H9 (cell line): ENCODE measurements at regions not wholly inside any gene's neighbourhood (a gene's known extent, or its start where the extent isn't known, plus 50 kb on each side); places are given as distances from the start of the nearest gene placed in this dataset.

Source experiments
- DNase-seq: peaks from one replicate; pipeline ENCODE4 v3.0.0-alpha.2; 2017
- H2AFZ ChIP-seq: one replicate; pipeline ENCODE4 v1.6.1; 2013; ENCODE audit warnings: mild to moderate bottlenecking, low read length, control low read depth, moderate library complexity
- H2AK5ac ChIP-seq: 2 replicates; pipeline ENCODE4 v1.6.1; 2013; ENCODE audit warnings: low read length, control low read depth, mixed read lengths; ENCODE audit not compliant: insufficient read length
- H2BK120ac ChIP-seq: one replicate; pipeline ENCODE4 v1.6.1; 2013; ENCODE audit warnings: low read depth, mild to moderate bottlenecking, low read length, control low read depth, inconsistent platforms; ENCODE audit not compliant: poor library complexity, severe bottlenecking
- H2BK12ac ChIP-seq: 2 replicates; pipeline ENCODE4 v1.6.1; 2013; ENCODE audit warnings: low read length, control low read depth, mixed read lengths, low read depth; ENCODE audit not compliant: insufficient read length
- H2BK15ac ChIP-seq: 2 replicates; pipeline ENCODE4 v1.6.1; 2013; ENCODE audit warnings: low read depth, low read length, control low read depth
- H2BK20ac ChIP-seq: one replicate; pipeline ENCODE4 v1.6.1; 2013; ENCODE audit warnings: low read depth, mild to moderate bottlenecking, low read length, control low read depth, inconsistent platforms; ENCODE audit not compliant: poor library complexity, severe bottlenecking
- H2BK5ac ChIP-seq: 2 replicates; pipeline ENCODE4 v1.6.1; 2013; ENCODE audit warnings: low read length, control low read depth, mixed read lengths; ENCODE audit not compliant: insufficient read length
- H3K14ac ChIP-seq: 2 replicates; pipeline ENCODE4 v1.6.1; 2013; ENCODE audit warnings: low read length, control low read depth; ENCODE audit not compliant: insufficient read depth
- H3K18ac ChIP-seq: 2 replicates; pipeline ENCODE4 v1.6.1; 2013; ENCODE audit warnings: low read depth, mild to moderate bottlenecking, mixed read lengths, low read length, control low read depth; ENCODE audit not compliant: insufficient read length
- H3K23ac ChIP-seq: 2 replicates; pipeline ENCODE4 v1.6.1; 2013; ENCODE audit warnings: low read length, control low read depth, mixed read lengths, low read depth; ENCODE audit not compliant: insufficient read length
- H3K23me2 ChIP-seq: 2 replicates; pipeline ENCODE4 v1.6.1; 2013; ENCODE audit warnings: low read depth, mild to moderate bottlenecking, mixed read lengths, low read length, control low read depth; ENCODE audit not compliant: insufficient read length, poor library complexity, severe bottlenecking
- H3K27ac ChIP-seq: 2 replicates; pipeline ENCODE4 v1.5.1; 2013; ENCODE audit warnings: low read length, control low read depth, mixed read lengths, low read depth; ENCODE audit not compliant: insufficient read length
- H3K27me3 ChIP-seq: 2 replicates; pipeline ENCODE4 v1.6.1; 2013; ENCODE audit warnings: low read length, control low read depth, inconsistent platforms; ENCODE audit not compliant: insufficient read depth
- H3K4ac ChIP-seq: 2 replicates; pipeline ENCODE4 v1.6.1; 2013; ENCODE audit warnings: low read depth, mild to moderate bottlenecking, control low read depth, inconsistent platforms, low read length, moderate library complexity
- H3K4me1 ChIP-seq: 2 replicates; pipeline ENCODE4 v1.6.1; 2013; ENCODE audit warnings: low read length, control low read depth, inconsistent platforms; ENCODE audit not compliant: insufficient read depth
- H3K4me2 ChIP-seq: 2 replicates; pipeline ENCODE4 v1.6.1; 2013; ENCODE audit warnings: low read length, control low read depth, mixed read lengths; ENCODE audit not compliant: insufficient read length, insufficient read depth
- H3K56ac ChIP-seq: 2 replicates; pipeline ENCODE4 v1.6.1; 2013; ENCODE audit warnings: low read depth, mild to moderate bottlenecking, mixed read lengths, low read length, control low read depth; ENCODE audit not compliant: insufficient read length
- H3K79me1 ChIP-seq: 2 replicates; pipeline ENCODE4 v1.6.1; 2013; ENCODE audit warnings: low read depth, mild to moderate bottlenecking, moderate library complexity, low read length, control low read depth, inconsistent platforms; ENCODE audit not compliant: insufficient read depth, poor library complexity, severe bottlenecking
- H3K79me2 ChIP-seq: 2 replicates; pipeline ENCODE4 v1.6.1; 2013; ENCODE audit warnings: low read length, control low read depth, inconsistent platforms; ENCODE audit not compliant: insufficient read depth
- H3K9ac ChIP-seq: 2 replicates; pipeline ENCODE4 v1.6.1; 2013; ENCODE audit warnings: low read length, control low read depth, mixed read lengths; ENCODE audit not compliant: insufficient read length; ENCODE audit errors: extremely low read depth
- H3K9me3 ChIP-seq: one replicate; pipeline ENCODE4 v1.6.1; 2013; ENCODE audit warnings: low read depth, low read length, inconsistent platforms; ENCODE audit not compliant: control insufficient read depth
- H3T11ph ChIP-seq: one replicate; pipeline ENCODE4 v1.6.1; 2013; ENCODE audit warnings: mild to moderate bottlenecking, low read length, control low read depth, inconsistent platforms
- H4K20me1 ChIP-seq: one replicate; pipeline ENCODE4 v1.6.1; 2013; ENCODE audit not compliant: control insufficient read depth, insufficient read length, insufficient read depth
- H4K5ac ChIP-seq: 2 replicates; pipeline ENCODE4 v1.6.1; 2013; ENCODE audit warnings: low read depth, mild to moderate bottlenecking, mixed read lengths, low read length, control low read depth; ENCODE audit not compliant: insufficient read length
- H4K8ac ChIP-seq: replicated peaks from 2 replicates; pipeline ENCODE4 v1.6.1; 2013; ENCODE audit warnings: low read length, control low read depth, mixed read lengths, low read depth; ENCODE audit not compliant: insufficient read length
- H4K91ac ChIP-seq: 2 replicates; pipeline ENCODE4 v1.6.1; 2013; ENCODE audit warnings: low read depth, mild to moderate bottlenecking, moderate library complexity, mixed read lengths, low read length, control low read depth; ENCODE audit not compliant: insufficient read length
- H3K27ac Mint-ChIP-seq, 3 experiments: 2 replicates in 2 of 3; 3 replicates in 1 of 3; pipeline ENCODE4 v1.8.0; 2020 to 2021; ENCODE audit warnings: mixed read lengths in 3 of 3, mild to moderate bottlenecking in 1 of 3, moderate library complexity in 1 of 3
- H3K27me3 Mint-ChIP-seq: 2 replicates; pipeline ENCODE4 v1.8.0; 2021; ENCODE audit warnings: low read depth, mild to moderate bottlenecking, moderate library complexity, mixed read lengths
- H3K36me3 Mint-ChIP-seq, 3 experiments: 2 replicates in 2 of 3; 3 replicates in 1 of 3; pipeline ENCODE4 v1.8.0; 2020 to 2021; ENCODE audit warnings: low read depth in 3 of 3, mixed read lengths in 3 of 3; ENCODE audit not compliant: insufficient read depth in 1 of 3
- H3K4me1 Mint-ChIP-seq, 2 experiments: 2 replicates each; pipeline ENCODE4 v1.8.0; 2020; ENCODE audit warnings: mixed read lengths in 2 of 2
- H3K4me3 Mint-ChIP-seq, 2 experiments: 2 replicates in 1 of 2; 3 replicates in 1 of 2; pipeline ENCODE4 v1.8.0; 2020 to 2021; ENCODE audit warnings: mild to moderate bottlenecking in 2 of 2, mixed read lengths in 2 of 2, moderate library complexity in 1 of 2
- H3K9me3 Mint-ChIP-seq, 2 experiments: 2 replicates in 1 of 2; 3 replicates in 1 of 2; pipeline ENCODE4 v1.8.0; 2020; ENCODE audit warnings: mild to moderate bottlenecking in 2 of 2, mixed read lengths in 2 of 2, moderate library complexity in 1 of 2
- CTCF ChIP-seq: fragments of 200-600 bp; sonication (generic); conservative IDR thresholded peaks from 3 replicates; pipeline ENCODE4 v1.8.0; 2021; ENCODE audit warnings: antibody characterized with exemption, mild to moderate bottlenecking
- WGBS: extraction: QIAGEN DNeasy Blood & Tissue Kit; methylation state at CpG from one replicate; pipeline ENCODE4 v1.1.7; 2013; ENCODE audit warnings: missing lambda C conversion rate, low lambda C conversion rate, mixed read lengths; ENCODE audit not compliant: insufficient read length; ENCODE audit errors: extremely low coverage; 5-methylcytosine and 5-hydroxymethylcytosine counted together

- no peak overlapping the region for H4K5ac ChIP-seq
- H3K23me2 ChIP-seq, result peaks cover 5% of the 10 kb centered on the region
- H2BK120ac ChIP-seq, result no peak overlapping the region
- no peaks in the 10 kb centered on the region for H3K4me1 ChIP-seq
- no peak for TF ChIP-seq CTCF
- Mint-ChIP-seq H3K4me1 (peaks cover 27% of the 10 kb centered on the region in 2 experiments), H3K9me3 (no peaks in the 10 kb centered on the region; a peak in 1 of 5 replicates), H3K4me3 (no peak overlapping the region), H3K27ac (no peak overlapping the region), H3K27me3 (peaks cover 27% of the 10 kb centered on the region), H3K36me3 (no peaks in the 10 kb centered on the region)
- H3K56ac ChIP-seq, result no peak overlapping the region
- no peaks in the 10 kb centered on the region for H3K79me2 ChIP-seq
- H3T11ph ChIP-seq, result no peak overlapping the region
- no peak overlapping the region for H3K27ac ChIP-seq
- no peak overlapping the region for H2BK20ac ChIP-seq
- H4K8ac ChIP-seq, result no peak overlapping the region
- no peak overlapping the region for H3K18ac ChIP-seq
- no peak overlapping the region for H3K4me2 ChIP-seq
- no peaks in the 10 kb centered on the region for H3K79me1 ChIP-seq
- no peak for DNase-seq
- H3K27me3 ChIP-seq, result peaks cover 5% of the 10 kb centered on the region; the same call in 1 of the 2 replicates
- no peaks in the 10 kb centered on the region for H4K20me1 ChIP-seq
- no peak overlapping the region for H2BK15ac ChIP-seq
- H4K91ac ChIP-seq, result no peak overlapping the region
- no peak overlapping the region for H3K14ac ChIP-seq
- H2BK5ac ChIP-seq, result no peak overlapping the region
- H2BK12ac ChIP-seq, result no peak overlapping the region
- WGBS, result no CpG with 5 or more reads among the region's 1 CpG
- H3K9ac ChIP-seq, result no peak overlapping the region
- H3K23ac ChIP-seq, result no peak overlapping the region
- no peak overlapping the region for H2AFZ ChIP-seq
- no peak overlapping the region for H3K4ac ChIP-seq
- no peak overlapping the region for H2AK5ac ChIP-seq
- H3K9me3 ChIP-seq, result no peaks in the 10 kb centered on the region
Observed at GRCh38 chr7:93047514-93048099, 70.2 kb downstream of the SAMD9 start.
